ENCODE measurements at regions not wholly inside any gene's neighbourhood (a gene's known extent, or its start where the extent isn't known, plus 50 kb on each side); places are given as distances from the start of the nearest gene placed in this dataset.

GRCh38 chr2:7999683-8000476 lies 682.0 kb upstream of the ID2 start:
- Histone ChIP-seq H3K27me3 (ENCODE audit: control insufficient read depth in 3 of 3, insufficient read depth in 3 of 3, low read length in 3 of 3) (no peaks in the 10 kb centered on the region), H3K9me3 (ENCODE audit: control insufficient read depth in 3 of 3, low read length in 3 of 3) (no peaks in the 10 kb centered on the region), H3K36me3 (ENCODE audit: control insufficient read depth in 3 of 3, insufficient read depth in 3 of 3, low read length in 3 of 3) (no peaks in the 10 kb centered on the region), H3K4me1 (ENCODE audit: control insufficient read depth in 3 of 3, insufficient read depth in 3 of 3, low read length in 3 of 3) (peaks cover 9 to 14% (median 11%) of the 10 kb centered on the region in 3 donors), H3K4me3 (ENCODE audit: low read length in 3 of 3) (no peak overlapping the region), H3K27ac (ENCODE audit: low read depth, low read length) (no peak overlapping the region), H3K9ac (ENCODE audit: low read depth in 1 of 3, low read length in 3 of 3) (no peak overlapping the region)

- no peak overlapping the region for H3K4me3 ChIP-seq (ENCODE audit: low read length in 3 of 3)
- H3K27ac ChIP-seq (ENCODE audit: low read depth, low read length): no peak overlapping the region
- H3K36me3 ChIP-seq (ENCODE audit: control insufficient read depth in 3 of 3, insufficient read depth in 3 of 3, low read length in 3 of 3): no peaks in the 10 kb centered on the region
- H3K9ac ChIP-seq (ENCODE audit: low read depth in 1 of 3, low read length in 3 of 3): no peak overlapping the region
- H3K9me3 ChIP-seq (ENCODE audit: control insufficient read depth in 3 of 3, low read length in 3 of 3): no peaks in the 10 kb centered on the region
- H3K27me3 ChIP-seq (ENCODE audit: control insufficient read depth in 3 of 3, insufficient read depth in 3 of 3, low read length in 3 of 3): no peaks in the 10 kb centered on the region
- peaks cover 9 to 14% (median 11%) of the 10 kb centered on the region in 3 donors for H3K4me1 ChIP-seq (ENCODE audit: control insufficient read depth in 3 of 3, insufficient read depth in 3 of 3, low read length in 3 of 3)
Measured at GRCh38 chr2:8000870-8001269, 681.0 kb upstream of the ID2 start.

GRCh38 chr2:8002765-8003393 lies 679.0 kb upstream of the ID2 start:
- Histone ChIP-seq H3K4me3 (ENCODE audit: low read length in 3 of 3) (no peak overlapping the region), H3K9me3 (ENCODE audit: control insufficient read depth in 3 of 3, low read length in 3 of 3) (no peaks in the 10 kb centered on the region), H3K27me3 (ENCODE audit: control insufficient read depth in 3 of 3, insufficient read depth in 3 of 3, low read length in 3 of 3) (no peaks in the 10 kb centered on the region), H3K27ac (ENCODE audit: low read depth, low read length) (peak overlapping the region; percentile 80), H3K36me3 (ENCODE audit: control insufficient read depth in 3 of 3, insufficient read depth in 3 of 3, low read length in 3 of 3) (no peaks in the 10 kb centered on the region), H3K9ac (ENCODE audit: low read depth in 1 of 3, low read length in 3 of 3) (no peak overlapping the region), H3K4me1 (ENCODE audit: control insufficient read depth in 3 of 3, insufficient read depth in 3 of 3, low read length in 3 of 3) (peaks cover 9 to 14% (median 11%) of the 10 kb centered on the region in 3 donors)

- peak overlapping the region; percentile 46 to 70 (median 60) for H3K9ac ChIP-seq (ENCODE audit: low read depth in 1 of 3, low read length in 3 of 3)
- no peaks in the 10 kb centered on the region for H3K27me3 ChIP-seq (ENCODE audit: control insufficient read depth in 3 of 3, insufficient read depth in 3 of 3, low read length in 3 of 3)
- H3K36me3 ChIP-seq (ENCODE audit: control insufficient read depth in 3 of 3, insufficient read depth in 3 of 3, low read length in 3 of 3): no peaks in the 10 kb centered on the region
- peaks cover 9 to 14% (median 11%) of the 10 kb centered on the region in 3 donors for H3K4me1 ChIP-seq (ENCODE audit: control insufficient read depth in 3 of 3, insufficient read depth in 3 of 3, low read length in 3 of 3)
- H3K9me3 ChIP-seq (ENCODE audit: control insufficient read depth in 3 of 3, low read length in 3 of 3): no peaks in the 10 kb centered on the region
- H3K4me3 ChIP-seq (ENCODE audit: low read length in 3 of 3): peak overlapping the region in 2 of 3 donors; percentile 2 to 8
- peak overlapping the region; percentile 80 for H3K27ac ChIP-seq (ENCODE audit: low read depth, low read length)
Measured at GRCh38 chr2:8003462-8004075, 678.3 kb upstream of the ID2 start.

- Histone ChIP-seq H3K9ac (ENCODE audit: low read depth in 1 of 3, low read length in 3 of 3) (peak overlapping the region; percentile 46 to 70 (median 60)), H3K4me3 (ENCODE audit: low read length in 3 of 3) (no peak overlapping the region), H3K9me3 (ENCODE audit: control insufficient read depth in 3 of 3, low read length in 3 of 3) (no peaks in the 10 kb centered on the region), H3K36me3 (ENCODE audit: control insufficient read depth in 3 of 3, insufficient read depth in 3 of 3, low read length in 3 of 3) (no peaks in the 10 kb centered on the region), H3K27me3 (ENCODE audit: control insufficient read depth in 3 of 3, insufficient read depth in 3 of 3, low read length in 3 of 3) (no peaks in the 10 kb centered on the region), H3K4me1 (ENCODE audit: control insufficient read depth in 3 of 3, insufficient read depth in 3 of 3, low read length in 3 of 3) (peaks cover 9 to 14% (median 11%) of the 10 kb centered on the region in 3 donors), H3K27ac (ENCODE audit: low read depth, low read length) (peak overlapping the region; percentile 80)
Measured at GRCh38 chr2:8004250-8004681, 677.6 kb upstream of the ID2 start.

GRCh38 chr2:8006181-8006580 lies 675.7 kb upstream of the ID2 start:
- Histone ChIP-seq H3K4me1 (ENCODE audit: control insufficient read depth in 3 of 3, insufficient read depth in 3 of 3, low read length in 3 of 3) (peaks cover 8 to 11% (median 9%) of the 10 kb centered on the region in 3 donors), H3K36me3 (ENCODE audit: control insufficient read depth in 3 of 3, insufficient read depth in 3 of 3, low read length in 3 of 3) (no peaks in the 10 kb centered on the region), H3K9ac (ENCODE audit: low read depth in 1 of 3, low read length in 3 of 3) (no peak overlapping the region), H3K27me3 (ENCODE audit: control insufficient read depth in 3 of 3, insufficient read depth in 3 of 3, low read length in 3 of 3) (no peaks in the 10 kb centered on the region), H3K9me3 (ENCODE audit: control insufficient read depth in 3 of 3, low read length in 3 of 3) (no peaks in the 10 kb centered on the region), H3K27ac (ENCODE audit: low read depth, low read length) (no peak overlapping the region), H3K4me3 (ENCODE audit: low read length in 3 of 3) (no peak overlapping the region)

GRCh38 chr2:8006626-8007025 lies 675.2 kb upstream of the ID2 start:
- H3K9me3 ChIP-seq (ENCODE audit: control insufficient read depth in 3 of 3, low read length in 3 of 3): no peaks in the 10 kb centered on the region
- no peaks in the 10 kb centered on the region for H3K36me3 ChIP-seq (ENCODE audit: control insufficient read depth in 3 of 3, insufficient read depth in 3 of 3, low read length in 3 of 3)
- peaks cover 8 to 11% (median 9%) of the 10 kb centered on the region in 3 donors for H3K4me1 ChIP-seq (ENCODE audit: control insufficient read depth in 3 of 3, insufficient read depth in 3 of 3, low read length in 3 of 3)
- no peaks in the 10 kb centered on the region for H3K27me3 ChIP-seq (ENCODE audit: control insufficient read depth in 3 of 3, insufficient read depth in 3 of 3, low read length in 3 of 3)
- no peak overlapping the region for H3K9ac ChIP-seq (ENCODE audit: low read depth in 1 of 3, low read length in 3 of 3)
- H3K4me3 ChIP-seq (ENCODE audit: low read length in 3 of 3): no peak overlapping the region
- no peak overlapping the region for H3K27ac ChIP-seq (ENCODE audit: low read depth, low read length)

- Histone ChIP-seq H3K27ac (ENCODE audit: low read depth, low read length) (no peak overlapping the region), H3K4me3 (ENCODE audit: low read length in 3 of 3) (no peak overlapping the region), H3K27me3 (ENCODE audit: control insufficient read depth in 3 of 3, insufficient read depth in 3 of 3, low read length in 3 of 3) (no peaks in the 10 kb centered on the region), H3K36me3 (ENCODE audit: control insufficient read depth in 3 of 3, insufficient read depth in 3 of 3, low read length in 3 of 3) (no peaks in the 10 kb centered on the region), H3K4me1 (ENCODE audit: control insufficient read depth in 3 of 3, insufficient read depth in 3 of 3, low read length in 3 of 3) (peaks cover 0 to 2% (median 2%) of the 10 kb centered on the region in 3 donors), H3K9ac (ENCODE audit: low read depth in 1 of 3, low read length in 3 of 3) (no peak overlapping the region), H3K9me3 (ENCODE audit: control insufficient read depth in 3 of 3, low read length in 3 of 3) (no peaks in the 10 kb centered on the region)
Measured at GRCh38 chr2:8009010-8009597, 672.8 kb upstream of the ID2 start.

- Histone ChIP-seq H3K9ac (ENCODE audit: low read depth in 1 of 3, low read length in 3 of 3) (no peak overlapping the region), H3K36me3 (ENCODE audit: control insufficient read depth in 3 of 3, insufficient read depth in 3 of 3, low read length in 3 of 3) (no peaks in the 10 kb centered on the region), H3K4me1 (ENCODE audit: control insufficient read depth in 3 of 3, insufficient read depth in 3 of 3, low read length in 3 of 3) (no peaks in the 10 kb centered on the region), H3K9me3 (ENCODE audit: control insufficient read depth in 3 of 3, low read length in 3 of 3) (no peaks in the 10 kb centered on the region), H3K27ac (ENCODE audit: low read depth, low read length) (no peak overlapping the region), H3K27me3 (ENCODE audit: control insufficient read depth in 3 of 3, insufficient read depth in 3 of 3, low read length in 3 of 3) (no peaks in the 10 kb centered on the region), H3K4me3 (ENCODE audit: low read length in 3 of 3) (no peak overlapping the region)
Measured at GRCh38 chr2:8015848-8016600, 665.8 kb upstream of the ID2 start.
